Mammary epithelial cell (primary cell): ENCODE measurements at regions not wholly inside any gene's neighbourhood (a gene's known extent, or its start where the extent isn't known, plus 50 kb on each side); places are given as distances from the start of the nearest gene placed in this dataset.

Source experiments
- CTCF ChIP-seq, 2 donors: IDR thresholded peaks in 1 of 2; conservative IDR thresholded peaks in 1 of 2; 2 replicates each; pipeline ENCODE4 v1.5.1; 2011 to 2012; ENCODE audit warnings: inconsistent platforms in 2 of 2, low read length in 2 of 2, mild to moderate bottlenecking in 2 of 2, control low read depth in 1 of 2, low read depth in 1 of 2; ENCODE audit not compliant: insufficient read depth in 1 of 2; ENCODE audit errors: extremely low read depth in 1 of 2
- EZH2 ChIP-seq: IDR thresholded peaks from 2 replicates; pipeline ENCODE4 v1.6.1; 2012; ENCODE audit warnings: low read length, inconsistent platforms, borderline replicate concordance

DNA sequence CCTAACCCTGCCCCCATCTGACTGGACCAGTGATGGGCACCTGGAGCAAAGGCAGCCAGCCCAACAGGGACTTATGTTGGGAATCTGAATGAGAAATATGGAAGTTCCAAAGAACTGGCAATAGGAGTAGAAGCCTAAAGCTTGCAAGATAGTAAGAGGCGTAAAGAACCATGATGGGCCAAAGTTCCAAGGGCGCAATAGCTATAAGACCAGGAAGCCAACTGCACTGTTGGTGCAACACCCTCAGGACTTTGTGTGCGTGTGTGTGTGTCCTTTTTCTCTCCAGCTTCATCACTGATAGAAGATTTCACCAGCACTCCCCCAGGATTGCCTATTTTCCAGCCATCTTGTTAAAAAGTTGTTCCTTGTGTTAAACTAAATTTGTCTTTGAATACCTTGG is 92.8 kb downstream of the ZNF608 start:
- TF ChIP-seq CTCF (conservative IDR thresholded peaks at IDR 0.05 in 1 of 2, IDR thresholded peaks at IDR 0.05 in 1 of 2; ENCODE audit: extremely low read depth in 1 of 2, insufficient read depth in 1 of 2, low read depth in 1 of 2, low read length in 2 of 2): no peak
- TF ChIP-seq EZH2: no peak
